AG10803 (cell line): ENCODE measurements at regions not wholly inside any gene's neighbourhood (a gene's known extent, or its start where the extent isn't known, plus 50 kb on each side); places are given as distances from the start of the nearest gene placed in this dataset.

Experiments
- DNase-seq: peaks from one replicate; pipeline ENCODE4 v3.0.0; 2010; ENCODE audit warnings: low read depth
- H3K4me3 ChIP-seq: 2 replicates; pipeline ENCODE4 v1.5.1; 2011; ENCODE audit warnings: mild to moderate bottlenecking, low read length, control low read depth
- CTCF ChIP-seq: conservative IDR thresholded peaks from 2 replicates; pipeline ENCODE4 v1.5.1; 2011; ENCODE audit warnings: mild to moderate bottlenecking, low read length, control low read depth, inconsistent platforms

- TF ChIP-seq CTCF: no peak
- H3K4me3 ChIP-seq: no peak overlapping the region
- no peak for DNase-seq
Measured at GRCh38 chr2:109058802-109059201, 69.8 kb upstream of the EDAR start.

GRCh38 chr2:109058191-109058632 is 69.2 kb upstream of the EDAR start:
- DNase-seq: no peak
- TF ChIP-seq CTCF: no peak
- H3K4me3 ChIP-seq: no peak overlapping the region

- H3K4me3 ChIP-seq: no peak overlapping the region
- no peak for TF ChIP-seq CTCF
- DNase-seq: no peak
Measured at GRCh38 chr2:109057686-109058085, 68.7 kb upstream of the EDAR start.

GRCh38 chr2:109055435-109055834 is 66.4 kb upstream of the EDAR start:
- no peak for TF ChIP-seq CTCF
- H3K4me3 ChIP-seq: no peak overlapping the region
- no peak for DNase-seq

- H3K4me3 ChIP-seq: no peak overlapping the region
- TF ChIP-seq CTCF: no peak
- DNase-seq: no peak
Measured at GRCh38 chr2:109054865-109055264, 65.8 kb upstream of the EDAR start.

GRCh38 chr2:109053716-109054115 is 64.7 kb upstream of the EDAR start:
- DNase-seq: no peak
- no peak overlapping the region for H3K4me3 ChIP-seq
- no peak for TF ChIP-seq CTCF

GRCh38 chr2:109052922-109053321 is 63.9 kb upstream of the EDAR start:
- no peak for DNase-seq
- no peak overlapping the region for H3K4me3 ChIP-seq
- TF ChIP-seq CTCF: no peak
